Uterus (tissue), 2 donors: ENCODE measurements at regions not wholly inside any gene's neighbourhood (a gene's known extent, or its start where the extent isn't known, plus 50 kb on each side); places are given as distances from the start of the nearest gene placed in this dataset.
"Not testable (repeated sequence)": the region's sequence is repeated elsewhere in the genome, so short reads cannot be mapped to it uniquely, and the experiment has no call there.

Source experiments
- CTCF ChIP-seq, 4 experiments: fragments of 200-600 bp in 2 of 4; fragments of 450-650 bp in 2 of 4; sonication (generic) in 2 of 4; IDR thresholded peaks; one replicate each; pipeline ENCODE4 v1.5.1; 2016 to 2019; ENCODE audit warnings: antibody characterized with exemption in 4 of 4, mild to moderate bottlenecking in 2 of 4, moderate library complexity in 1 of 4
- POLR2A ChIP-seq, 2 donors: fragments of 450-650 bp; IDR thresholded peaks; one replicate each; pipeline ENCODE4 v1.6.1; 2016; ENCODE audit warnings: antibody characterized with exemption in 2 of 2, mild to moderate bottlenecking in 1 of 2, moderate library complexity in 1 of 2

- not testable (repeated sequence) for TF ChIP-seq POLR2A, CTCF (IDR thresholded peaks at IDR 0.05)
These were observed 69.9 kb downstream of the ADCYAP1 start for GRCh38 chr18:974606-975005.
